ENCODE measurements at regions not wholly inside any gene's neighbourhood (a gene's known extent, or its start where the extent isn't known, plus 50 kb on each side); places are given as distances from the start of the nearest gene placed in this dataset.

GRCh38 chr15:69665641-69666111 lies 213.1 kb downstream of the RPLP1 start:
- TF ChIP-seq, protein P1, sequence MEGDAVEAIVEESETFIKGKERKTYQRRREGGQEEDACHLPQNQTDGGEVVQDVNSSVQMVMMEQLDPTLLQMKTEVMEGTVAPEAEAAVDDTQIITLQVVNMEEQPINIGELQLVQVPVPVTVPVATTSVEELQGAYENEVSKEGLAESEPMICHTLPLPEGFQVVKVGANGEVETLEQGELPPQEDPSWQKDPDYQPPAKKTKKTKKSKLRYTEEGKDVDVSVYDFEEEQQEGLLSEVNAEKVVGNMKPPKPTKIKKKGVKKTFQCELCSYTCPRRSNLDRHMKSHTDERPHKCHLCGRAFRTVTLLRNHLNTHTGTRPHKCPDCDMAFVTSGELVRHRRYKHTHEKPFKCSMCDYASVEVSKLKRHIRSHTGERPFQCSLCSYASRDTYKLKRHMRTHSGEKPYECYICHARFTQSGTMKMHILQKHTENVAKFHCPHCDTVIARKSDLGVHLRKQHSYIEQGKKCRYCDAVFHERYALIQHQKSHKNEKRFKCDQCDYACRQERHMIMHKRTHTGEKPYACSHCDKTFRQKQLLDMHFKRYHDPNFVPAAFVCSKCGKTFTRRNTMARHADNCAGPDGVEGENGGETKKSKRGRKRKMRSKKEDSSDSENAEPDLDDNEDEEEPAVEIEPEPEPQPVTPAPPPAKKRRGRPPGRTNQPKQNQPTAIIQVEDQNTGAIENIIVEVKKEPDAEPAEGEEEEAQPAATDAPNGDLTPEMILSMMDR (IDR thresholded peaks at IDR 0.05; ENCODE audit: borderline replicate concordance, insufficient read depth, low read depth, low read length): no peak
- no peak overlapping the region for H3K4me3 ChIP-seq (ENCODE audit: low read depth, low read length)

DNA sequence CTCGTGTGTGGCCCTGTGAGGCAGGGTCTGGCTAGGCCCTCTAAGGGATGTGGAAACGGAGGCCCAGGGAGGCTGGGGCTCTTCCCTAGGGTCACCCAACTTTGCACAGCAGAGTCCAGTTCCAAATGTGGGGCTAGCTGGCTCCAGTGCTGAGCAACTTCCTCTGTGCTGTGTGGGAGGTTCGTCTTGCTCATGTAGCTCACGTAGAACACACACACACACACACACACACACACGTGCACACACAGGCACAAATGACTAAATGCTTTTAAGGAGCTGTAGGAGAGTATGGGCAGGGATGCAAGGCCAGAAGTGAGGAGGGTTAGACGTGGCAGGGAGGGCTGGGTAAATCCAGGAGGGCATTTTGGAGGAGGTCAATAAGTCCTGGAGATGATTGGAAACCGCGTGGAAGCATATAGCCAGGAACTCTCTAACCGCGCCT lies 213.8 kb downstream of the RPLP1 start:
- peak overlapping the region; percentile 24 for H3K4me3 ChIP-seq (ENCODE audit: low read depth, low read length)
- TF ChIP-seq, protein P1 (IDR thresholded peaks at IDR 0.05; ENCODE audit: borderline replicate concordance, insufficient read depth, low read depth, low read length): no peak

DNA sequence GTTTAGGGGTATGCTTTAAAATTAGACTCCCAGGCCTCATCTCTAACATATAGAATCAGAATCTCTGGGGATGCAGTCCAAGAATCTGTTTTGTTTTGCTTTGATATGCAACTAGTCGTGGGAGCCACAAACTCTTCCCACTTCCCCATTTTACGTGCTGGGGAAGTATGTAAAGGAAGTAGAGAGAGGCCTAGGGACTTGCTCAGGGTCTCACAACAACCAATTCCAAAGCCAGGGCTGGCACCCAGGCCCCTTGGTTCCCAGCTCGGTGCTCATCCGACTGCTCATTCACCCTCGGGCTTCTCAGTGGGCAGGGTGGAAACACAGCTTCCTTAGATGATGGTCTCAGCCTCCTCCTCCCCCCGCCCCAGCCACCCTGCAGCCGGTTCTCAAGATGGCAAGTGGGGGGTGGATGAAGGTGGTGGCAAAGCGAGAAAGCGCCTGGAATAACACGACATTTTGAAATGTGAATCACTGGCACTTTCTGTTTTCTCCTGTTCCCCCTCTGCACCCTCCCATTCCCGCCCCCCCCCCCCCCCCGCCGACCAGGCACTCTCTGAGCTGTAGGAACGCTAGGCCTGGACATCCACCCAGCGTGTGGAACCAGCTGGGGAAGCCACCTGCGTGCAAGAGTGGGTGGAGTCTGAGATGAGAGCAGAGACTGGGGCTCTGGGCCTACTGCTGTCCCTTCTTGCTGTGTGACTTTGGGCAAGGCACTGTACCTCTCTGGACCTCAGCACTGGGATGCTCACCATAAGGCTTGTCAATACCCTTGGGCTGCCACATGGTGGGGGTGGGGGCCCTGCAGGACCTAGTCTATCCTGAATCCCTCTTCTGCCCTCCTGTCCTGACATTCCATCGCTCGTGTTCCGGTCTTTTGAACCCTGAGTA lies 214.5 kb downstream of the RPLP1 start:
- H3K4me3 ChIP-seq (ENCODE audit: low read depth, low read length): peak overlapping the region; percentile 24
- TF ChIP-seq, protein P1 (IDR thresholded peaks at IDR 0.05; ENCODE audit: borderline replicate concordance, insufficient read depth, low read depth, low read length): no peak

- TF ChIP-seq, protein P1 (IDR thresholded peaks at IDR 0.05; ENCODE audit: borderline replicate concordance, insufficient read depth, low read depth, low read length): no peak
- no peak overlapping the region for H3K4me3 ChIP-seq (ENCODE audit: low read depth, low read length)
These were observed 215.6 kb downstream of the RPLP1 start for GRCh38 chr15:69668039-69668705.

DNA sequence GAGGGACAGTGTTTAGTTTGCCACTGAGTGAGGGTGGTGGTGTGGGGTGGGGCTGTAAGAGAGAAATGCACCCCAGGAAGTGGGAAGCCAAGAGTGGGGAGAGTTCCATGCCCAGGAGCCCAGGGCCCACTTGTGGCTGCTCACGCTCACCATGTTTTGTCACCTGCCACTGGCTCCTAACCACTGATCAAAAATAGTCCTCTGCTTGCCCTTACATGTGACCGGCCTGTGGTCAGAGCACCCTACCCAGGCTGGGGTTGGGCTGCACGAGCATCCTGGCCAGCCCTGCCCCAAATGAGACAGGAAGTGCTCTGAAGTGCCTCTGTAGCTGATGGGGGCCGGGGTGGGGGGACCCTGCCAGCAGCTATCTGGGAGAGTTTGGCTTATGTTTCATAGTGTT lies 216.3 kb downstream of the RPLP1 start:
- no peak overlapping the region for H3K4me3 ChIP-seq (ENCODE audit: low read depth, low read length)
- TF ChIP-seq, protein P1 (IDR thresholded peaks at IDR 0.05; ENCODE audit: borderline replicate concordance, insufficient read depth, low read depth, low read length): no peak

DNA sequence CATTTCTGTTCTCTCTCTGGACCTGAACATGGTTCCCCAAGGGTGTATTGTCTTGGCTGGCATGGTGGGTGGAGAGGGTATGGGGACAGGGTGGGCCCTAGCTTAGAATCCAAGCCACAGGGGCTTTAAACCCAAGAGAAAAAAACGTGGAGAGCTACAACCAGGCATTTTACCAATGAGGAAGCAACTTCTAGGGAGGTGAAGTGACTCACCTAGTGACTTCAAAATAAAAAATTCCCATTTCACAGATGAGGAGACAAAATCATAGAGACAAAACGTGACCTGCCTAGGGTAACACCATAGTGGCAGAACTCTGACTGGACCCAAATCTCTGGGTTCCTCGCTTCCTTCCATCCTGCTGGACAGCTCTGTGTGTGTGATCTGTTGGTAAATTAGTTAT lies 216.8 kb downstream of the RPLP1 start:
- TF ChIP-seq, protein P1 (IDR thresholded peaks at IDR 0.05; ENCODE audit: borderline replicate concordance, insufficient read depth, low read depth, low read length): no peak
- no peak overlapping the region for H3K4me3 ChIP-seq (ENCODE audit: low read depth, low read length)
